GM19463 (cell line): ENCODE measurements at regions not wholly inside any gene's neighbourhood (a gene's known extent, or its start where the extent isn't known, plus 50 kb on each side); places are given as distances from the start of the nearest gene placed in this dataset.

Source experiments
- ATAC-seq: cut with Tn5 transposase; IDR thresholded peaks from one replicate; pipeline ENCODE4 v1.9.1; 2021; ENCODE audit warnings: mild to moderate bottlenecking, moderate library complexity; ENCODE audit not compliant: unreplicated experiment

- no peak for ATAC-seq
Measured at GRCh38 chr5:51902512-51902911, 519.3 kb downstream of the ISL1 start.

GRCh38 chr5:51908215-51908614 lies 525.0 kb downstream of the ISL1 start:
- ATAC-seq = no peak

- no peak for ATAC-seq
Measured at GRCh38 chr5:51944500-51945125, 561.4 kb downstream of the ISL1 start.

- no peak for ATAC-seq
Measured at GRCh38 chr5:51958473-51958872, 575.2 kb downstream of the ISL1 start.

- no peak for ATAC-seq
Measured at GRCh38 chr5:51960617-51961121, 577.4 kb downstream of the ISL1 start.

- no peak for ATAC-seq
Measured at GRCh38 chr5:51961154-51961562, 577.9 kb downstream of the ISL1 start.

- ATAC-seq = no peak
Measured at GRCh38 chr5:51968756-51969155, 585.5 kb downstream of the ISL1 start.

- no peak for ATAC-seq
Measured at GRCh38 chr5:51974834-51975233, 591.6 kb downstream of the ISL1 start.

GRCh38 chr5:51977014-51977413 lies 593.8 kb downstream of the ISL1 start:
- no peak for ATAC-seq

- ATAC-seq = no peak
Measured at GRCh38 chr5:51983161-51983560, 599.9 kb downstream of the ISL1 start.

GRCh38 chr5:51986733-51987132 lies 603.5 kb downstream of the ISL1 start:
- ATAC-seq = no peak

GRCh38 chr5:51987239-51987638 lies 604.0 kb downstream of the ISL1 start:
- no peak for ATAC-seq

GRCh38 chr5:51987669-51988209 lies 604.5 kb downstream of the ISL1 start:
- no peak for ATAC-seq

GRCh38 chr5:51988634-51989033 lies 605.4 kb downstream of the ISL1 start:
- ATAC-seq = no peak

GRCh38 chr5:51990241-51990640 lies 607.0 kb downstream of the ISL1 start:
- ATAC-seq = no peak

- ATAC-seq = no peak
Measured at GRCh38 chr5:51990661-51991180, 607.5 kb downstream of the ISL1 start.

- ATAC-seq = no peak
Measured at GRCh38 chr5:51991940-51992339, 608.7 kb downstream of the ISL1 start.

- ATAC-seq = no peak
Measured at GRCh38 chr5:51995773-51996306, 612.6 kb downstream of the ISL1 start.

GRCh38 chr5:51996356-51996861 lies 613.2 kb downstream of the ISL1 start:
- no peak for ATAC-seq

- ATAC-seq = no peak
Measured at GRCh38 chr5:51997500-51997899, 614.3 kb downstream of the ISL1 start.

- no peak for ATAC-seq
Measured at GRCh38 chr5:51997949-51998348, 614.7 kb downstream of the ISL1 start.

GRCh38 chr5:52007230-52007858 lies 624.1 kb downstream of the ISL1 start:
- peak; percentile 83 for ATAC-seq
